H9 (cell line): ENCODE measurements at regions not wholly inside any gene's neighbourhood (a gene's known extent, or its start where the extent isn't known, plus 50 kb on each side); places are given as distances from the start of the nearest gene placed in this dataset.

Experiments
- DNase-seq: peaks from one replicate; pipeline ENCODE4 v3.0.0-alpha.2; 2017
- H2AFZ ChIP-seq: one replicate; pipeline ENCODE4 v1.6.1; 2013; ENCODE audit warnings: mild to moderate bottlenecking, low read length, control low read depth, moderate library complexity
- H2AK5ac ChIP-seq: 2 replicates; pipeline ENCODE4 v1.6.1; 2013; ENCODE audit warnings: low read length, control low read depth, mixed read lengths; ENCODE audit not compliant: insufficient read length
- H2BK120ac ChIP-seq: one replicate; pipeline ENCODE4 v1.6.1; 2013; ENCODE audit warnings: low read depth, mild to moderate bottlenecking, low read length, control low read depth, inconsistent platforms; ENCODE audit not compliant: poor library complexity, severe bottlenecking
- H2BK12ac ChIP-seq: 2 replicates; pipeline ENCODE4 v1.6.1; 2013; ENCODE audit warnings: low read length, control low read depth, mixed read lengths, low read depth; ENCODE audit not compliant: insufficient read length
- H2BK15ac ChIP-seq: 2 replicates; pipeline ENCODE4 v1.6.1; 2013; ENCODE audit warnings: low read depth, low read length, control low read depth
- H2BK20ac ChIP-seq: one replicate; pipeline ENCODE4 v1.6.1; 2013; ENCODE audit warnings: low read depth, mild to moderate bottlenecking, low read length, control low read depth, inconsistent platforms; ENCODE audit not compliant: poor library complexity, severe bottlenecking
- H2BK5ac ChIP-seq: 2 replicates; pipeline ENCODE4 v1.6.1; 2013; ENCODE audit warnings: low read length, control low read depth, mixed read lengths; ENCODE audit not compliant: insufficient read length
- H3K14ac ChIP-seq: 2 replicates; pipeline ENCODE4 v1.6.1; 2013; ENCODE audit warnings: low read length, control low read depth; ENCODE audit not compliant: insufficient read depth
- H3K18ac ChIP-seq: 2 replicates; pipeline ENCODE4 v1.6.1; 2013; ENCODE audit warnings: low read depth, mild to moderate bottlenecking, mixed read lengths, low read length, control low read depth; ENCODE audit not compliant: insufficient read length
- H3K23ac ChIP-seq: 2 replicates; pipeline ENCODE4 v1.6.1; 2013; ENCODE audit warnings: low read length, control low read depth, mixed read lengths, low read depth; ENCODE audit not compliant: insufficient read length
- H3K23me2 ChIP-seq: 2 replicates; pipeline ENCODE4 v1.6.1; 2013; ENCODE audit warnings: low read depth, mild to moderate bottlenecking, mixed read lengths, low read length, control low read depth; ENCODE audit not compliant: insufficient read length, poor library complexity, severe bottlenecking
- H3K27ac ChIP-seq: 2 replicates; pipeline ENCODE4 v1.5.1; 2013; ENCODE audit warnings: low read length, control low read depth, mixed read lengths, low read depth; ENCODE audit not compliant: insufficient read length
- H3K27me3 ChIP-seq: 2 replicates; pipeline ENCODE4 v1.6.1; 2013; ENCODE audit warnings: low read length, control low read depth, inconsistent platforms; ENCODE audit not compliant: insufficient read depth
- H3K4ac ChIP-seq: 2 replicates; pipeline ENCODE4 v1.6.1; 2013; ENCODE audit warnings: low read depth, mild to moderate bottlenecking, control low read depth, inconsistent platforms, low read length, moderate library complexity
- H3K4me1 ChIP-seq: 2 replicates; pipeline ENCODE4 v1.6.1; 2013; ENCODE audit warnings: low read length, control low read depth, inconsistent platforms; ENCODE audit not compliant: insufficient read depth
- H3K4me2 ChIP-seq: 2 replicates; pipeline ENCODE4 v1.6.1; 2013; ENCODE audit warnings: low read length, control low read depth, mixed read lengths; ENCODE audit not compliant: insufficient read length, insufficient read depth
- H3K56ac ChIP-seq: 2 replicates; pipeline ENCODE4 v1.6.1; 2013; ENCODE audit warnings: low read depth, mild to moderate bottlenecking, mixed read lengths, low read length, control low read depth; ENCODE audit not compliant: insufficient read length
- H3K79me1 ChIP-seq: 2 replicates; pipeline ENCODE4 v1.6.1; 2013; ENCODE audit warnings: low read depth, mild to moderate bottlenecking, moderate library complexity, low read length, control low read depth, inconsistent platforms; ENCODE audit not compliant: insufficient read depth, poor library complexity, severe bottlenecking
- H3K79me2 ChIP-seq: 2 replicates; pipeline ENCODE4 v1.6.1; 2013; ENCODE audit warnings: low read length, control low read depth, inconsistent platforms; ENCODE audit not compliant: insufficient read depth
- H3K9ac ChIP-seq: 2 replicates; pipeline ENCODE4 v1.6.1; 2013; ENCODE audit warnings: low read length, control low read depth, mixed read lengths; ENCODE audit not compliant: insufficient read length; ENCODE audit errors: extremely low read depth
- H3K9me3 ChIP-seq: one replicate; pipeline ENCODE4 v1.6.1; 2013; ENCODE audit warnings: low read depth, low read length, inconsistent platforms; ENCODE audit not compliant: control insufficient read depth
- H3T11ph ChIP-seq: one replicate; pipeline ENCODE4 v1.6.1; 2013; ENCODE audit warnings: mild to moderate bottlenecking, low read length, control low read depth, inconsistent platforms
- H4K20me1 ChIP-seq: one replicate; pipeline ENCODE4 v1.6.1; 2013; ENCODE audit not compliant: control insufficient read depth, insufficient read length, insufficient read depth
- H4K5ac ChIP-seq: 2 replicates; pipeline ENCODE4 v1.6.1; 2013; ENCODE audit warnings: low read depth, mild to moderate bottlenecking, mixed read lengths, low read length, control low read depth; ENCODE audit not compliant: insufficient read length
- H4K8ac ChIP-seq: replicated peaks from 2 replicates; pipeline ENCODE4 v1.6.1; 2013; ENCODE audit warnings: low read length, control low read depth, mixed read lengths, low read depth; ENCODE audit not compliant: insufficient read length
- H4K91ac ChIP-seq: 2 replicates; pipeline ENCODE4 v1.6.1; 2013; ENCODE audit warnings: low read depth, mild to moderate bottlenecking, moderate library complexity, mixed read lengths, low read length, control low read depth; ENCODE audit not compliant: insufficient read length
- H3K27ac Mint-ChIP-seq, 3 experiments: 2 replicates in 2 of 3; 3 replicates in 1 of 3; pipeline ENCODE4 v1.8.0; 2020 to 2021; ENCODE audit warnings: mixed read lengths in 3 of 3, mild to moderate bottlenecking in 1 of 3, moderate library complexity in 1 of 3
- H3K27me3 Mint-ChIP-seq: 2 replicates; pipeline ENCODE4 v1.8.0; 2021; ENCODE audit warnings: low read depth, mild to moderate bottlenecking, moderate library complexity, mixed read lengths
- H3K36me3 Mint-ChIP-seq, 3 experiments: 2 replicates in 2 of 3; 3 replicates in 1 of 3; pipeline ENCODE4 v1.8.0; 2020 to 2021; ENCODE audit warnings: low read depth in 3 of 3, mixed read lengths in 3 of 3; ENCODE audit not compliant: insufficient read depth in 1 of 3
- H3K4me1 Mint-ChIP-seq, 2 experiments: 2 replicates each; pipeline ENCODE4 v1.8.0; 2020; ENCODE audit warnings: mixed read lengths in 2 of 2
- H3K4me3 Mint-ChIP-seq, 2 experiments: 2 replicates in 1 of 2; 3 replicates in 1 of 2; pipeline ENCODE4 v1.8.0; 2020 to 2021; ENCODE audit warnings: mild to moderate bottlenecking in 2 of 2, mixed read lengths in 2 of 2, moderate library complexity in 1 of 2
- H3K9me3 Mint-ChIP-seq, 2 experiments: 2 replicates in 1 of 2; 3 replicates in 1 of 2; pipeline ENCODE4 v1.8.0; 2020; ENCODE audit warnings: mild to moderate bottlenecking in 2 of 2, mixed read lengths in 2 of 2, moderate library complexity in 1 of 2
- CTCF ChIP-seq: fragments of 200-600 bp; sonication (generic); conservative IDR thresholded peaks from 3 replicates; pipeline ENCODE4 v1.8.0; 2021; ENCODE audit warnings: antibody characterized with exemption, mild to moderate bottlenecking
- WGBS: extraction: QIAGEN DNeasy Blood & Tissue Kit; methylation state at CpG from one replicate; pipeline ENCODE4 v1.1.7; 2013; ENCODE audit warnings: missing lambda C conversion rate, low lambda C conversion rate, mixed read lengths; ENCODE audit not compliant: insufficient read length; ENCODE audit errors: extremely low coverage; 5-methylcytosine and 5-hydroxymethylcytosine counted together

- Histone ChIP-seq H3K79me2 (no peaks in the 10 kb centered on the region), H2BK20ac (no peak overlapping the region), H2AFZ (no peak overlapping the region), H2BK120ac (no peak overlapping the region), H4K5ac (no peak overlapping the region), H2AK5ac (no peak overlapping the region), H4K8ac (no peak overlapping the region), H3K56ac (no peak overlapping the region), H2BK12ac (no peak overlapping the region), H3K4ac (no peak overlapping the region), H3K23me2 (no peaks in the 10 kb centered on the region), H3K9ac (no peak overlapping the region), H2BK15ac (no peak overlapping the region), H4K20me1 (peaks cover 2% of the 10 kb centered on the region), H3K14ac (no peak overlapping the region), H3K23ac (no peak overlapping the region), H3K4me2 (no peak overlapping the region), H3K18ac (no peak overlapping the region), H3K27ac (no peak overlapping the region), H3K9me3 (no peaks in the 10 kb centered on the region), H3K79me1 (no peaks in the 10 kb centered on the region), H3K4me1 (no peaks in the 10 kb centered on the region), H3T11ph (no peak overlapping the region), H4K91ac (no peak overlapping the region), H3K27me3 (no peaks in the 10 kb centered on the region), H2BK5ac (no peak overlapping the region)
- TF ChIP-seq CTCF, result no peak
- peaks cover 0 to 5% (median 0%) of the 10 kb centered on the region in 3 experiments; a peak in 2 of 7 replicates for H3K36me3 Mint-ChIP-seq
- H3K4me3 Mint-ChIP-seq, result no peak overlapping the region
- H3K27ac Mint-ChIP-seq, result no peak overlapping the region
- peak; percentile 4 for DNase-seq
- no CpG with 5 or more reads among the region's 5 CpGs for WGBS
- H3K9me3 Mint-ChIP-seq, result peaks cover 10 to 14% of the 10 kb centered on the region in 2 experiments; a peak in 3 of 5 replicates
- no peaks in the 10 kb centered on the region for H3K4me1 Mint-ChIP-seq
- H3K27me3 Mint-ChIP-seq, result peaks cover 6% of the 10 kb centered on the region
Observed at GRCh38 chr6:169164986-169165385, 88.7 kb downstream of the THBS2 start.
